Hindlimb muscle (tissue), 1 donor: ENCODE measurements at regions not wholly inside any gene's neighbourhood (a gene's known extent, or its start where the extent isn't known, plus 50 kb on each side); places are given as distances from the start of the nearest gene placed in this dataset.
A peak's percentile ranks its signal among the peaks of the same experiment; 100 is the strongest.
"Not testable (repeated sequence)": the region's sequence is repeated elsewhere in the genome, so short reads cannot be mapped to it uniquely, and the experiment has no call there.

Experiments
- DNase-seq: peaks from one replicate; pipeline ENCODE4 v3.0.0-alpha.2; 2013

- DNase-seq = not testable (repeated sequence)
These were observed 99.3 kb upstream of the AGAP9 start for GRCh38 chr10:47622719-47623118.

GRCh38 chr10:47619300-47620012 lies 96.0 kb upstream of the AGAP9 start:
- peak; percentile 1 for DNase-seq

GRCh38 chr10:47609311-47609710 lies 85.9 kb upstream of the AGAP9 start:
- DNase-seq = not testable (repeated sequence)

GRCh38 chr10:47605791-47606773 lies 82.6 kb upstream of the AGAP9 start:
- DNase-seq = not testable (repeated sequence)

- DNase-seq = not testable (repeated sequence)
These were observed 77.2 kb upstream of the AGAP9 start for GRCh38 chr10:47600604-47601003.

GRCh38 chr10:47600127-47600526 lies 76.7 kb upstream of the AGAP9 start:
- DNase-seq = not testable (repeated sequence)

GRCh38 chr10:47599657-47600056 lies 76.2 kb upstream of the AGAP9 start:
- not testable (repeated sequence) for DNase-seq

GRCh38 chr10:47593805-47594204 lies 70.4 kb upstream of the AGAP9 start:
- not testable (repeated sequence) for DNase-seq

GRCh38 chr10:47593129-47593528 lies 69.7 kb upstream of the AGAP9 start:
- DNase-seq = not testable (repeated sequence)

GRCh38 chr10:47590956-47591355 lies 67.5 kb upstream of the AGAP9 start:
- DNase-seq = not testable (repeated sequence)

- not testable (repeated sequence) for DNase-seq
These were observed 67.1 kb upstream of the AGAP9 start for GRCh38 chr10:47590534-47590933.

- DNase-seq = not testable (repeated sequence)
These were observed 58.6 kb upstream of the AGAP9 start for GRCh38 chr10:47582051-47582450.

GRCh38 chr10:47580063-47580462 lies 56.6 kb upstream of the AGAP9 start:
- not testable (repeated sequence) for DNase-seq

- not testable (repeated sequence) for DNase-seq
These were observed 55.1 kb upstream of the AGAP9 start for GRCh38 chr10:47578547-47578946.
